NAMALWA (cell line): ENCODE measurements at regions not wholly inside any gene's neighbourhood (a gene's known extent, or its start where the extent isn't known, plus 50 kb on each side); places are given as distances from the start of the nearest gene placed in this dataset.

ENCODE experiments used
- DNase-seq: peaks from one replicate; pipeline ENCODE4 v3.0.0-alpha.2; 2015; ENCODE audit warnings: low spot score

- DNase-seq: no peak
Measured at GRCh38 chr6:119484598-119484997, 135.0 kb upstream of the MAN1A1 start.

GRCh38 chr6:119483908-119484307, 134.3 kb upstream of the MAN1A1 start:
- DNase-seq: no peak

- DNase-seq: no peak
Measured at GRCh38 chr6:119482850-119483285, 133.3 kb upstream of the MAN1A1 start.

GRCh38 chr6:119481976-119482375, 132.4 kb upstream of the MAN1A1 start:
- DNase-seq: no peak

GRCh38 chr6:119480961-119481497, 131.5 kb upstream of the MAN1A1 start:
- no peak for DNase-seq

GRCh38 chr6:119479860-119480655, 130.5 kb upstream of the MAN1A1 start:
- no peak for DNase-seq

GRCh38 chr6:119476554-119476953, 127.0 kb upstream of the MAN1A1 start:
- DNase-seq: no peak

- no peak for DNase-seq
Measured at GRCh38 chr6:119476024-119476423, 126.5 kb upstream of the MAN1A1 start.

- no peak for DNase-seq
Measured at GRCh38 chr6:119470893-119471542, 121.5 kb upstream of the MAN1A1 start.

GRCh38 chr6:119467488-119468081, 118.0 kb upstream of the MAN1A1 start:
- DNase-seq: no peak

- no peak for DNase-seq
Measured at GRCh38 chr6:119466226-119466625, 116.7 kb upstream of the MAN1A1 start.

- DNase-seq: no peak
Measured at GRCh38 chr6:119463081-119463626, 113.6 kb upstream of the MAN1A1 start.

GRCh38 chr6:119461187-119461586, 111.6 kb upstream of the MAN1A1 start:
- no peak for DNase-seq

- DNase-seq: no peak
Measured at GRCh38 chr6:119459207-119459974, 109.8 kb upstream of the MAN1A1 start.

- no peak for DNase-seq
Measured at GRCh38 chr6:119454714-119455113, 105.2 kb upstream of the MAN1A1 start.

GRCh38 chr6:119453242-119454200, 104.0 kb upstream of the MAN1A1 start:
- DNase-seq: no peak

- peak; percentile 19 for DNase-seq
Measured at GRCh38 chr6:119449331-119450156, 100.0 kb upstream of the MAN1A1 start.

GRCh38 chr6:119447921-119448320, 98.4 kb upstream of the MAN1A1 start:
- DNase-seq: no peak

GRCh38 chr6:119446609-119447008, 97.0 kb upstream of the MAN1A1 start:
- no peak for DNase-seq

- peak; percentile 7 for DNase-seq
Measured at GRCh38 chr6:119446115-119446554, 96.6 kb upstream of the MAN1A1 start.
